GM18868 (cell line): ENCODE measurements at regions not wholly inside any gene's neighbourhood (a gene's known extent, or its start where the extent isn't known, plus 50 kb on each side); places are given as distances from the start of the nearest gene placed in this dataset.
"Not testable (repeated sequence)": the region's sequence is repeated elsewhere in the genome, so short reads cannot be mapped to it uniquely, and the experiment has no call there.

Source experiments
- ATAC-seq: cut with Tn5 transposase; IDR thresholded peaks from one replicate; pipeline ENCODE4 v1.9.1; 2021; ENCODE audit warnings: mild to moderate bottlenecking, moderate library complexity; ENCODE audit not compliant: unreplicated experiment

GRCh38 chr1:47522935-47523834 is 85.3 kb downstream of the FOXD2 start:
- ATAC-seq: no peak

- ATAC-seq: no peak
These were observed 86.0 kb downstream of the FOXD2 start for GRCh38 chr1:47523835-47524215.

GRCh38 chr1:47524272-47524671 is 86.4 kb downstream of the FOXD2 start:
- ATAC-seq: no peak

GRCh38 chr1:47527653-47528272 is 89.9 kb downstream of the FOXD2 start:
- no peak for ATAC-seq

- ATAC-seq: no peak
These were observed 91.8 kb downstream of the FOXD2 start for GRCh38 chr1:47529520-47530098.

- ATAC-seq: no peak
These were observed 95.3 kb downstream of the FOXD2 start for GRCh38 chr1:47532921-47533792.

GRCh38 chr1:47533793-47534328 is 96.0 kb downstream of the FOXD2 start:
- no peak for ATAC-seq

GRCh38 chr1:47534436-47534835 is 96.6 kb downstream of the FOXD2 start:
- no peak for ATAC-seq

GRCh38 chr1:47536646-47537118 is 98.8 kb downstream of the FOXD2 start:
- ATAC-seq: no peak

- ATAC-seq: no peak
These were observed 99.4 kb downstream of the FOXD2 start for GRCh38 chr1:47537268-47537667.

- ATAC-seq: no peak
These were observed 100.1 kb downstream of the FOXD2 start for GRCh38 chr1:47537966-47538365.

GRCh38 chr1:47538530-47538929 is 100.7 kb downstream of the FOXD2 start:
- not testable (repeated sequence) for ATAC-seq

GRCh38 chr1:47541705-47542104 is 103.9 kb downstream of the FOXD2 start:
- not testable (repeated sequence) for ATAC-seq

- ATAC-seq: not testable (repeated sequence)
These were observed 105.2 kb downstream of the FOXD2 start for GRCh38 chr1:47543089-47543488.

GRCh38 chr1:47545912-47546483 is 108.2 kb downstream of the FOXD2 start:
- ATAC-seq: no peak

GRCh38 chr1:47547753-47548573 is 110.1 kb downstream of the FOXD2 start:
- ATAC-seq: peak; percentile 53

GRCh38 chr1:47548637-47549036 is 110.8 kb downstream of the FOXD2 start:
- ATAC-seq: no peak

GRCh38 chr1:47549532-47549931 is 111.7 kb downstream of the FOXD2 start:
- no peak for ATAC-seq

- no peak for ATAC-seq
These were observed 113.1 kb downstream of the FOXD2 start for GRCh38 chr1:47550929-47551328.
